ENCODE measurements at regions not wholly inside any gene's neighbourhood (a gene's known extent, or its start where the extent isn't known, plus 50 kb on each side); places are given as distances from the start of the nearest gene placed in this dataset.

- no peak for TF ChIP-seq EZH2phosphoT487 (IDR thresholded peaks at IDR 0.05; ENCODE audit: borderline replicate concordance, low read depth, low read length)
- TF ChIP-seq CTCF (conservative IDR thresholded peaks at IDR 0.05; ENCODE audit: low read length), result no peak
- intact Hi-C loops (cut with micrococcal nuclease; ENCODE audit: unreplicated experiment), result no loop called here
- Histone ChIP-seq H3K4me1 (ENCODE audit: insufficient read depth, low read length, poor library complexity, severe bottlenecking) (no peaks in the 10 kb centered on the region), H3K9me3 (ENCODE audit: low read length) (no peaks in the 10 kb centered on the region), H2AFZ (ENCODE audit: low read length) (no peak overlapping the region), H3K36me3 (ENCODE audit: insufficient read depth, low read length) (no peaks in the 10 kb centered on the region), H4K20me1 (ENCODE audit: insufficient read depth, low read length) (no peaks in the 10 kb centered on the region), H3K4me2 (ENCODE audit: low read length) (no peak overlapping the region), H3K9me2 (ENCODE audit: insufficient read depth, low read length) (no peaks in the 10 kb centered on the region), H3K79me2 (ENCODE audit: insufficient read depth, low read depth, low read length) (no peaks in the 10 kb centered on the region), H3K4me3 (ENCODE audit: low read depth, low read length, poor library complexity, severe bottlenecking) (no peak overlapping the region), H3K27ac (ENCODE audit: low read depth, low read length, poor library complexity, severe bottlenecking) (no peak overlapping the region)
- POLR2A ChIA-PET, result interaction anchor here (0.5 to 2.1 kb wide), 7 partner anchors 13 to 1195 kb away, joined by 3 to 4 read pairs (median 4); no protein-coding TSS in a partner anchor
- no TSS peak for BruUV-seq (replicated peaks)
- no peak for DNase-seq (ENCODE audit: low spot score)
- CTCF ChIA-PET (ENCODE audit: unreplicated experiment), result no interaction called here
These were observed 88.4 kb upstream of the PDE4B start for GRCh38 chr1:65704318-65704717.

- Histone ChIP-seq H3K9me3 (ENCODE audit: low read length) (no peaks in the 10 kb centered on the region), H3K4me1 (ENCODE audit: insufficient read depth, low read length, poor library complexity, severe bottlenecking) (no peaks in the 10 kb centered on the region), H3K27ac (ENCODE audit: low read depth, low read length, poor library complexity, severe bottlenecking) (no peak overlapping the region), H3K36me3 (ENCODE audit: insufficient read depth, low read length) (no peaks in the 10 kb centered on the region), H3K9me2 (ENCODE audit: insufficient read depth, low read length) (no peaks in the 10 kb centered on the region), H4K20me1 (ENCODE audit: insufficient read depth, low read length) (no peaks in the 10 kb centered on the region), H3K79me2 (ENCODE audit: insufficient read depth, low read depth, low read length) (no peaks in the 10 kb centered on the region), H3K4me2 (ENCODE audit: low read length) (no peak overlapping the region), H2AFZ (ENCODE audit: low read length) (no peak overlapping the region), H3K4me3 (ENCODE audit: low read depth, low read length, poor library complexity, severe bottlenecking) (no peak overlapping the region)
- TF ChIP-seq CTCF (conservative IDR thresholded peaks at IDR 0.05; ENCODE audit: low read length) (no peak), EZH2phosphoT487 (IDR thresholded peaks at IDR 0.05; ENCODE audit: borderline replicate concordance, low read depth, low read length) (no peak)
- no peak for DNase-seq (ENCODE audit: low spot score)
- intact Hi-C loops (cut with micrococcal nuclease; ENCODE audit: unreplicated experiment), result no loop called here
- ChIA-PET POLR2A (no interaction called here), CTCF (ENCODE audit: unreplicated experiment) (no interaction called here)
- BruUV-seq (replicated peaks), result no TSS peak
These were observed 74.8 kb upstream of the PDE4B start for GRCh38 chr1:65717815-65718454.

- TF ChIP-seq EZH2phosphoT487 (IDR thresholded peaks at IDR 0.05; ENCODE audit: borderline replicate concordance, low read depth, low read length) (no peak), CTCF (conservative IDR thresholded peaks at IDR 0.05; ENCODE audit: low read length) (no peak)
- DNase-seq (ENCODE audit: low spot score), result no peak
- no peak overlapping the region for H3K4me2 ChIP-seq (ENCODE audit: low read length)
- no peaks in the 10 kb centered on the region for H3K4me1 ChIP-seq (ENCODE audit: insufficient read depth, low read length, poor library complexity, severe bottlenecking)
- CTCF ChIA-PET (ENCODE audit: unreplicated experiment), result no interaction called here
- no peaks in the 10 kb centered on the region for H3K9me3 ChIP-seq (ENCODE audit: low read length)
- no peaks in the 10 kb centered on the region for H3K36me3 ChIP-seq (ENCODE audit: insufficient read depth, low read length)
- BruUV-seq (replicated peaks), result no TSS peak
- H3K9me2 ChIP-seq (ENCODE audit: insufficient read depth, low read length), result no peaks in the 10 kb centered on the region
- H4K20me1 ChIP-seq (ENCODE audit: insufficient read depth, low read length), result no peaks in the 10 kb centered on the region
- no peaks in the 10 kb centered on the region for H3K79me2 ChIP-seq (ENCODE audit: insufficient read depth, low read depth, low read length)
- no peak overlapping the region for H3K4me3 ChIP-seq (ENCODE audit: low read depth, low read length, poor library complexity, severe bottlenecking)
- intact Hi-C loops (cut with micrococcal nuclease; ENCODE audit: unreplicated experiment), result no loop called here
- H3K27ac ChIP-seq (ENCODE audit: low read depth, low read length, poor library complexity, severe bottlenecking), result no peak overlapping the region
- POLR2A ChIA-PET, result no interaction called here
- H2AFZ ChIP-seq (ENCODE audit: low read length), result no peak overlapping the region
These were observed 73.3 kb upstream of the PDE4B start for GRCh38 chr1:65719391-65719790.
